IMR-90 (cell line): ENCODE measurements at regions not wholly inside any gene's neighbourhood (a gene's known extent, or its start where the extent isn't known, plus 50 kb on each side); places are given as distances from the start of the nearest gene placed in this dataset.

Source experiments
- ATAC-seq: fragments of 200-7000 bp; cut with Tn5 transposase; 2 replicates; pipeline ENCODE4 v1.9.1; 2020; ENCODE audit warnings: low read depth, mild to moderate bottlenecking, moderate library complexity
- BruUV-seq: library from RNA; stranded (reverse); fragments of 400-500 nt; replicated peaks from 2 replicates; lab custom pipeline; 2021; lab: Mats Ljungman, UMichigan
- CTCF ChIA-PET: fragments of 300-600 bp; formaldehyde crosslinking; extraction: SDS; loops from one replicate; lab custom pipeline; 2021; ENCODE audit warnings: antibody characterized with exemption; lab: Yijun Ruan, JAX
- POLR2A ChIA-PET: fragments of 300-600 bp; sonication (Branson Sonifier 250); formaldehyde crosslinking; loops from one replicate; lab custom pipeline; 2022; ENCODE audit warnings: antibody characterized with exemption; ENCODE audit not compliant: unreplicated experiment; lab: Charles Lee
- DNase-seq: peaks from one replicate; pipeline ENCODE4 v3.0.0; 2013
- H2AFZ ChIP-seq: replicated peaks from 2 replicates; pipeline ENCODE3; 2013; ENCODE audit warnings: low read length, mild to moderate bottlenecking; ENCODE audit not compliant: poor library complexity
- H2AK5ac ChIP-seq: 2 replicates; pipeline ENCODE4 v1.6.1; 2013; ENCODE audit warnings: low read depth, low read length, inconsistent platforms
- H2AK9ac ChIP-seq: replicated peaks from 2 replicates; pipeline ENCODE3; 2013; ENCODE audit warnings: mild to moderate bottlenecking, low read depth, low read length, moderate library complexity; ENCODE audit not compliant: poor library complexity
- H2BK120ac ChIP-seq: 2 replicates; pipeline ENCODE4 v1.6.1; 2013; ENCODE audit warnings: low read depth, low read length, inconsistent platforms
- H2BK15ac ChIP-seq: 3 replicates; pipeline ENCODE4 v1.6.1; 2013; ENCODE audit warnings: low read depth, low read length, inconsistent platforms
- H2BK20ac ChIP-seq: 2 replicates; pipeline ENCODE4 v1.6.1; 2013; ENCODE audit warnings: low read depth, mild to moderate bottlenecking, inconsistent platforms, low read length, moderate library complexity
- H2BK5ac ChIP-seq: 2 replicates; pipeline ENCODE4 v1.6.1; 2013; ENCODE audit warnings: mild to moderate bottlenecking, low read depth, low read length, inconsistent platforms; ENCODE audit not compliant: poor library complexity, severe bottlenecking
- H3K14ac ChIP-seq: replicated peaks from 2 replicates; pipeline ENCODE4 v1.6.1; 2013; ENCODE audit warnings: low read depth, low read length, inconsistent platforms
- H3K18ac ChIP-seq: 2 replicates; pipeline ENCODE4 v1.6.1; 2013; ENCODE audit warnings: low read depth, low read length, control low read depth
- H3K23ac ChIP-seq: 2 replicates; pipeline ENCODE4 v1.6.1; 2013; ENCODE audit warnings: low read depth, low read length, inconsistent platforms
- H3K27ac ChIP-seq: 2 replicates; pipeline ENCODE4 v1.5.1; 2013; ENCODE audit warnings: mild to moderate bottlenecking, control low read depth, low read length; ENCODE audit not compliant: insufficient read depth
- H3K27me3 ChIP-seq: 2 replicates; pipeline ENCODE4 v1.6.1; 2013; ENCODE audit warnings: low read length; ENCODE audit not compliant: control insufficient read depth, insufficient read depth
- H3K36me3 ChIP-seq: 2 replicates; pipeline ENCODE4 v1.6.1; 2013; ENCODE audit warnings: low read length, mixed read lengths; ENCODE audit not compliant: control insufficient read depth, insufficient read depth
- H3K4ac ChIP-seq: 2 replicates; pipeline ENCODE4 v1.6.1; 2013; ENCODE audit warnings: low read depth, low read length, inconsistent platforms
- H3K4me1 ChIP-seq: 2 replicates; pipeline ENCODE4 v1.6.1; 2013; ENCODE audit warnings: low read length, mixed read lengths; ENCODE audit not compliant: control insufficient read depth, insufficient read depth
- H3K4me2 ChIP-seq: 2 replicates; pipeline ENCODE4 v1.6.1; 2013; ENCODE audit warnings: low read depth, mild to moderate bottlenecking, control low read depth, low read length, moderate library complexity
- H3K4me3 ChIP-seq: 2 replicates; pipeline ENCODE4 v1.5.1; 2013; ENCODE audit warnings: low read depth, mild to moderate bottlenecking, control low read depth, low read length, moderate library complexity; ENCODE audit not compliant: insufficient read depth
- H3K56ac ChIP-seq: 2 replicates; pipeline ENCODE4 v1.6.1; 2013; ENCODE audit warnings: low read length, inconsistent platforms; ENCODE audit not compliant: insufficient read depth; ENCODE audit errors: extremely low read depth
- H3K79me1 ChIP-seq, 2 experiments: 2 replicates each; pipeline ENCODE4 v1.6.1; 2013; ENCODE audit warnings: low read length in 2 of 2, inconsistent platforms in 1 of 2, low read depth in 1 of 2
- H3K9ac ChIP-seq: 2 replicates; pipeline ENCODE4 v1.6.1; 2013; ENCODE audit warnings: low read depth, low read length, control low read depth
- H3K9me1 ChIP-seq: 2 replicates; pipeline ENCODE4 v1.6.1; 2013; ENCODE audit warnings: low read length, inconsistent platforms; ENCODE audit not compliant: insufficient read depth
- H3K9me3 ChIP-seq: 2 replicates; pipeline ENCODE4 v1.6.1; 2013; ENCODE audit warnings: low read length; ENCODE audit not compliant: control insufficient read depth, insufficient read depth
- H4K20me1 ChIP-seq: 2 replicates; pipeline ENCODE4 v1.6.1; 2013; ENCODE audit warnings: low read length, inconsistent platforms; ENCODE audit not compliant: insufficient read depth
- H4K5ac ChIP-seq: 2 replicates; pipeline ENCODE4 v1.6.1; 2013; ENCODE audit warnings: mild to moderate bottlenecking, low read depth, low read length, control low read depth
- H4K8ac ChIP-seq, 2 experiments: 2 replicates each; pipeline ENCODE4 v1.6.1; 2013; ENCODE audit warnings: low read depth in 2 of 2, low read length in 2 of 2, control low read depth in 1 of 2, inconsistent platforms in 1 of 2
- H4K91ac ChIP-seq: 2 replicates; pipeline ENCODE4 v1.6.1; 2013; ENCODE audit warnings: low read depth, low read length, inconsistent platforms; ENCODE audit not compliant: insufficient read depth
- BHLHE40 ChIP-seq: fragments of 150-350 bp; IDR thresholded peaks from 2 replicates; pipeline ENCODE4 v1.6.1; 2016; ENCODE audit warnings: mild to moderate bottlenecking, low read depth, low read length
- CHD1 ChIP-seq: IDR thresholded peaks from 2 replicates; pipeline ENCODE4 v1.6.1; 2012; ENCODE audit warnings: low read depth, low read length, improper control_type of control experiment
- FOS ChIP-seq: fragments of 150-350 bp; IDR thresholded peaks from 2 replicates; pipeline ENCODE4 v1.6.1; 2016; ENCODE audit warnings: low read depth, low read length
- MAFK ChIP-seq: IDR thresholded peaks from 2 replicates; pipeline ENCODE4 v1.6.1; 2012; ENCODE audit warnings: low read depth, low read length, improper control_type of control experiment
- MAZ ChIP-seq: IDR thresholded peaks from 2 replicates; pipeline ENCODE4 v1.6.1; 2012; ENCODE audit warnings: low read depth, mild to moderate bottlenecking, low read length, improper control_type of control experiment, moderate library complexity, borderline replicate concordance
- NFE2L2 ChIP-seq: fragments of 150-350 bp; IDR thresholded peaks from 2 replicates; pipeline ENCODE4 v1.6.1; 2016; ENCODE audit warnings: low read depth, mild to moderate bottlenecking, low read length
- POLR2A ChIP-seq: IDR thresholded peaks from 2 replicates; pipeline ENCODE4 v1.6.1; 2012; ENCODE audit warnings: mild to moderate bottlenecking, low read depth, low read length
- RAD21 ChIP-seq: IDR thresholded peaks from 2 replicates; pipeline ENCODE4 v1.6.1; 2012; ENCODE audit warnings: low read length, improper control_type of control experiment
- RCOR1 ChIP-seq: IDR thresholded peaks from 2 replicates; pipeline ENCODE4 v1.6.1; 2012; ENCODE audit warnings: mild to moderate bottlenecking, low read length, improper control_type of control experiment; ENCODE audit not compliant: insufficient replicate concordance
- SMC3 ChIP-seq: fragments of 150-350 bp; IDR thresholded peaks from 2 replicates; pipeline ENCODE4 v1.6.1; 2016; ENCODE audit warnings: low read depth, mild to moderate bottlenecking, antibody characterized with exemption, low read length, moderate library complexity
- USF2 ChIP-seq: fragments of 150-350 bp; IDR thresholded peaks from 2 replicates; pipeline ENCODE4 v1.6.1; 2017; ENCODE audit warnings: mild to moderate bottlenecking, antibody characterized with exemption, low read length, low read depth
- WGBS, 2 experiments: methylation state at CpG; one replicate each; pipeline versions ENCODE4 v1.1.5 to v1.1.7; 2013; ENCODE audit warnings: missing lambda C conversion rate in 2 of 2; ENCODE audit not compliant: insufficient read length in 1 of 2; ENCODE audit errors: extremely low coverage in 2 of 2; 5-methylcytosine and 5-hydroxymethylcytosine counted together
- dilution Hi-C: fragments of 300-500 bp; cut with HindIII; formaldehyde crosslinking; loops from one replicate; pipeline ENCODE4 v1.14.3; 2018; ENCODE audit warnings: low sequenced_read_pairs; ENCODE audit not compliant: unreplicated experiment
- in situ Hi-C: fragments of 300-500 bp; cut with MboI; formaldehyde crosslinking; loops from 3 replicates; pipeline ENCODE4 v1.14.3; 2019; ENCODE audit warnings: low sequenced_read_pairs, inconsistent platforms, mixed read lengths
- intact Hi-C: fragments of 100-400 bp; cut with micrococcal nuclease; formaldehyde crosslinking; loops from 2 replicates; pipeline ENCODE4 v1.10.0; 2022
- TF ChIP-seq, protein P1 (sequence below): conservative IDR thresholded peaks from 2 replicates; pipeline ENCODE4 v1.5.1; 2012; ENCODE audit warnings: mild to moderate bottlenecking, low read depth, low read length, improper control_type of control experiment
- TF ChIP-seq, protein P2 (sequence below): fragments of 150-350 bp; IDR thresholded peaks from 2 replicates; pipeline ENCODE4 v1.6.1; 2016; ENCODE audit warnings: low read depth, mild to moderate bottlenecking, low read length, moderate library complexity, borderline replicate concordance

GRCh38 chr11:116239247-116239646 lies 533.5 kb downstream of the BUD13 start:
- Histone ChIP-seq H3K4me2 (no peak overlapping the region), H4K91ac (no peak overlapping the region), H2BK20ac (no peak overlapping the region), H2AK9ac (no peak overlapping the region), H2BK120ac (no peak overlapping the region), H3K4me3 (no peak overlapping the region), H2BK15ac (no peak overlapping the region), H2AK5ac (no peak overlapping the region), H3K9me1 (no peaks in the 10 kb centered on the region), H3K27ac (no peak overlapping the region), H3K14ac (no peak overlapping the region), H4K20me1 (no peaks in the 10 kb centered on the region), H3K4ac (no peak overlapping the region), H4K5ac (no peak overlapping the region), H3K27me3 (no peaks in the 10 kb centered on the region), H3K36me3 (no peaks in the 10 kb centered on the region), H3K56ac (no peak overlapping the region), H3K9ac (no peak overlapping the region), H2AFZ (no peak overlapping the region), H3K18ac (no peak overlapping the region), H3K9me3 (no peaks in the 10 kb centered on the region), H3K79me1 (no peaks in the 10 kb centered on the region), H2BK5ac (no peak overlapping the region), H3K4me1 (no peaks in the 10 kb centered on the region), H3K23ac (no peak overlapping the region), H4K8ac (no peak overlapping the region)
- dilution Hi-C loops = no loop called here
- ChIA-PET POLR2A (no interaction called here), CTCF (no interaction called here)
- no peak for DNase-seq
- ATAC-seq = no peak
- no TSS peak for BruUV-seq
- TF ChIP-seq, protein P1, sequence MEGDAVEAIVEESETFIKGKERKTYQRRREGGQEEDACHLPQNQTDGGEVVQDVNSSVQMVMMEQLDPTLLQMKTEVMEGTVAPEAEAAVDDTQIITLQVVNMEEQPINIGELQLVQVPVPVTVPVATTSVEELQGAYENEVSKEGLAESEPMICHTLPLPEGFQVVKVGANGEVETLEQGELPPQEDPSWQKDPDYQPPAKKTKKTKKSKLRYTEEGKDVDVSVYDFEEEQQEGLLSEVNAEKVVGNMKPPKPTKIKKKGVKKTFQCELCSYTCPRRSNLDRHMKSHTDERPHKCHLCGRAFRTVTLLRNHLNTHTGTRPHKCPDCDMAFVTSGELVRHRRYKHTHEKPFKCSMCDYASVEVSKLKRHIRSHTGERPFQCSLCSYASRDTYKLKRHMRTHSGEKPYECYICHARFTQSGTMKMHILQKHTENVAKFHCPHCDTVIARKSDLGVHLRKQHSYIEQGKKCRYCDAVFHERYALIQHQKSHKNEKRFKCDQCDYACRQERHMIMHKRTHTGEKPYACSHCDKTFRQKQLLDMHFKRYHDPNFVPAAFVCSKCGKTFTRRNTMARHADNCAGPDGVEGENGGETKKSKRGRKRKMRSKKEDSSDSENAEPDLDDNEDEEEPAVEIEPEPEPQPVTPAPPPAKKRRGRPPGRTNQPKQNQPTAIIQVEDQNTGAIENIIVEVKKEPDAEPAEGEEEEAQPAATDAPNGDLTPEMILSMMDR = no peak
- TF ChIP-seq NFE2L2 (no peak), RCOR1 (no peak), MAFK (no peak), SMC3 (no peak), BHLHE40 (no peak), POLR2A (no peak), CHD1 (no peak), USF2 (no peak), FOS (no peak), MAZ (no peak), RAD21 (no peak)
- TF ChIP-seq, protein P2, sequence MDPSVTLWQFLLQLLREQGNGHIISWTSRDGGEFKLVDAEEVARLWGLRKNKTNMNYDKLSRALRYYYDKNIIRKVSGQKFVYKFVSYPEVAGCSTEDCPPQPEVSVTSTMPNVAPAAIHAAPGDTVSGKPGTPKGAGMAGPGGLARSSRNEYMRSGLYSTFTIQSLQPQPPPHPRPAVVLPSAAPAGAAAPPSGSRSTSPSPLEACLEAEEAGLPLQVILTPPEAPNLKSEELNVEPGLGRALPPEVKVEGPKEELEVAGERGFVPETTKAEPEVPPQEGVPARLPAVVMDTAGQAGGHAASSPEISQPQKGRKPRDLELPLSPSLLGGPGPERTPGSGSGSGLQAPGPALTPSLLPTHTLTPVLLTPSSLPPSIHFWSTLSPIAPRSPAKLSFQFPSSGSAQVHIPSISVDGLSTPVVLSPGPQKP = no peak
- WGBS, 2 experiments = 50% methylated on average over 2 of the region's 4 CpGs; no CpG with 5 or more reads in 1 of the 2 experiments
- intact Hi-C loops = no loop called here
- in situ Hi-C loops = no loop called here
